Kasumi-1 (cell line): ENCODE measurements at regions not wholly inside any gene's neighbourhood (a gene's known extent, or its start where the extent isn't known, plus 50 kb on each side); places are given as distances from the start of the nearest gene placed in this dataset.

Experiments used
- DNase-seq, 2 experiments: peaks; one replicate each; lab custom pipeline; 2025; lab: John Stamatoyannopoulos, UW

- DNase-seq = peak; percentile 45 to 50
Measured at GRCh38 chr3:94862703-94863102, 799.8 kb downstream of the NSUN3 start.

- no peak for DNase-seq
Measured at GRCh38 chr3:94869059-94869547, 806.2 kb downstream of the NSUN3 start.

- no peak for DNase-seq
Measured at GRCh38 chr3:94873751-94874150, 810.9 kb downstream of the NSUN3 start.

GRCh38 chr3:94875149-94875548 is 812.3 kb downstream of the NSUN3 start:
- no peak for DNase-seq

DNA sequence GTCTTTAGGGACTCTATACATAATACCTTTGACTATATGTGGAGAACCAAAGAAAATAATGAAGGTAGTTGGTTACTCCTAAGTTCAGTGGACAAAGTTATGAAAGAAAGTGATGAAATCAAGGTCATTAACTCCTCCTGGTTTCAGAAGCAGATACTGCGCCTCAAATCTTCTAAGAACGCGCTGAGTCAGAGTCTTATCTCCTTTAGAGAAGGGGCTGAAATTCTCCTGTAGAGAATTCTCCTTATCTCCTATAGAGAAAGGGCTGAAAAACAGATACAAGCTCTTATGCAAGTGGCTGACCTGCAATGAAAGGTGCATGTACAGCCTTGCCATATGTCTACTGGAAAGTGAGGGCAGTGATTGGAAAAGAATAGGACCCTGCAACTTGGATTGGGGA is 824.2 kb downstream of the NSUN3 start:
- DNase-seq = no peak

GRCh38 chr3:94896994-94897393 is 834.1 kb downstream of the NSUN3 start:
- no peak for DNase-seq

DNA sequence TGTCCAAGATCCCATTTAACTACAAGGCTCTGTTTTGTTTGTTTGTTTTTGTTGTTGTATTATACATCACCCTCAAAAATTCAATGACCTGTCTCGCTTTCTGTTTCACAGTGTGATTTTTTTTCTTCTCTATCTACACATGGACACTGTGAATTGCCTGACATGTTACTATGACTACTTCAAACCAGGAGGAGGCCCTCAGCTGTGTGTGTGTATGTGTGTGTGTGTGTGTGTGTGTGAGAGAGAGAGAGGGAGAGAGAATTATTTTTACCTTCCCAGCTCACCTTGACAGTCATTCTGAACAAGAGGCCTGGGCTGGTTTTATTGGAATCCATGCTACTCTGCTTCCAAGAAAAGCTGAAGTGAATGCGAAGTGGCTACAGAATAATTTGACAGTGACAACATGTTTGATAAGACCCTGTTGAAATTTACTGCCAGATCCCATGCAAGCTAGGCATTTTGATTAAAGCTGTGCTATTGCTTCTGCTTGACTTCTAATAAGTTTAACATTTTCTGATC is 841.4 kb downstream of the NSUN3 start:
- DNase-seq = no peak

DNA sequence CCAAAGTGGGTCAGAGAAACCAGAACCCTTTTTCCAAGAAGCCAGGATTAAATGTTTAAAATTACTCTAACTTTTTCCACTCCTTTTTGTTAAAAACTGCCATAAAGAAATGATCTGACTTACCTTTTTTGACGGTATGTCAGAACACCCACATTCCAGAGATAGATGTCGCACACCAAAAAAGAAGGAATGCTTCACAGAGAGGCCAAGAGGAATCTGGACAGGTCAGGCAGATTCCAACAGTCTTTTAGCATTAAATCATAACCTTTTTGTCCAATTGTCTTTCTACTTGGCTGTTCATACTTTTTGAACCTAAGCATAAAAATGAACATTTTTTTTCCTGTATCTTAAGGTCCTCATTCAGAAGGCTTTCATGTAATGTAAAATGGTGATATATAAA is 846.9 kb downstream of the NSUN3 start:
- no peak for DNase-seq

DNA sequence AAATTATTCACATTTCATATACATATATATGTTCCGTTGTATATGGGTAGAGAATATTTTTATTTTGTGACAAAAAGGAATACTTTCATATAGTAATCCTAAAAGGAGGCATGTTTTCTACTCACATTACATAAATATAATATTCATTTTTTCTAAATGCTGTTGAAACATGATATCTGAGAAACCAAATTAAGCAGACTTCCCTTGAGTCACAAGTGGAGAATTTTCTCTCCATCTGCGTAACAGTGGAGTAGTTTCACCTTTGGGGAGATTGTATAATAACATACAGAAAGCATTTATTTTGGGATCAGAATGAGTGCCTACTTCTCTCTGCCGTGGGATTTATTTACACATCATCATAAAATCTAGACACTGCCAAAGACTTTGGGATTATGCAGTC is 849.8 kb downstream of the NSUN3 start:
- no peak for DNase-seq

DNA sequence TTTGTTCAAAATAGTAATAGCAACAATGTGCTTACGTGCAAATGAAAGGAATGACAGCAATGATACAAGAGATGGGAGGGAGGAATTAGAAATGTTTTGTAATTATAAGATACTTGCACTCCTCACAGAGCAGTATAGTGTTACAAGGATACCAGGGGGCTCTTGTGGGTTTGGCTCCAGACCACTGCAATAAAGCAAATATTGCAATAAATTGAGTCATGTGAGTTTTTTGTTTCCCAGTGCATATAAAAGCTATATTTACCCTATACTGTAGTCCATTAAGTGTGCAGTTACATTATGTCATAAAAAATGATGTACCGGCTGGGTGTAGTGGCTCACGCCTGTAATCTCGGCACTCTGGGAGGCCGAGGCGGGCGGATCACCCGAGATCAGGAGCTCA is 864.3 kb downstream of the NSUN3 start:
- no peak for DNase-seq

DNA sequence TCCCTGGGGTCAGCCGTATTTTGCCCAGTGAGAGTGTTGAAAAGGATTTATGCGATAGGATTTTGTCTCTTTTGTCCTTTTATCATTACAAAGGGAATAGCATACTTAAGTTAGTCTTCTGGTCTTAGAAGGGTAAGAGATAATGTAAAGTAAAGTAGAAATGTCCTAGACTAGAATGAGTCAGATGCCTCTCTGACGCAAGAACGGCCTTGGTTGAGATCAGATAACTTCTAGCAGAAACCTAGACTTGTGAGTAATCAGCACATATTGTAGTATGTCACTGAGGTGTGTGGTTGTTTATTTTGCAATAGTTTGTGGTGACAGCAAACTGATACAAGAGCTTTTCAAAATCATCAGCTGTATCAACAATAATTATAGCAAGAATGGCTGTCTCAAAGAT is 866.1 kb downstream of the NSUN3 start:
- DNase-seq = peak; percentile 8 to 9

DNA sequence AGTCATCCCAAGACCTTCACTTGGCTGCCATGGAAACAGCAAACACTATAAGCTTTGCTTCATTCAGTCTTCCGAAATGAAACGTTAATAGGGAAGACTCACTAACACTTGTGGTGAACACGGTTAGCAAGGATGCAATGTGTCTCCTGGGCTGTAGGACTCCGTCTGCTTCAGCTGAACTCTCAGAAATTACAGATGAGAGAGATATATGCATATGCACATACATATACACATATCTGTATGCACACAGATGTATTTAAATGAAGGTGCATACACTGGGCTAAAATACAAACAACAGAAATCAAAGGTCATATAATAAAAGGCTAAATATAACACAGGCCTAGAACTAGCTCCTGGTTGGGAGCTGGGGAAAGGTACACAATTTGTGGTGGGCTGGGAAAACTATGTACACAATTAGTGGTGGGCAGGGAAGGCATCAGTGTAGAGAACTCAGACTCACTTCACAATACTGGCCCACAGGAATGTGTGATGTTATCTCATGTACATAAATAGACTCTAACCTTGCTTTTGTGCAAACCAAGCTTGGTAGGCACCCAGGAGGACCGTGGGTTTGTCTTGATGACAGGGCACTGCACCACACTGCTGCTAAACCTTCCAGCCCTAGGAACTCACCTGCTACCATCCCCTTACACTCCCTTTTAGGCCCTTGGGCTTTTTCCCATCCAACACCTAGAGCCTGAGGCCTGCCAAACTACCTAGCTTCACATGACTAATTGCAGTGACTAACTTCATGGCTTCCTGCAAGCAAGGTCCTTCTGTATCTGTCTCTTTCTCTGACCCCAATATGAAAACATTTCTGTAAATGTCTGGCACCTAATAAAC is 873.1 kb downstream of the NSUN3 start:
- DNase-seq = no peak

DNA sequence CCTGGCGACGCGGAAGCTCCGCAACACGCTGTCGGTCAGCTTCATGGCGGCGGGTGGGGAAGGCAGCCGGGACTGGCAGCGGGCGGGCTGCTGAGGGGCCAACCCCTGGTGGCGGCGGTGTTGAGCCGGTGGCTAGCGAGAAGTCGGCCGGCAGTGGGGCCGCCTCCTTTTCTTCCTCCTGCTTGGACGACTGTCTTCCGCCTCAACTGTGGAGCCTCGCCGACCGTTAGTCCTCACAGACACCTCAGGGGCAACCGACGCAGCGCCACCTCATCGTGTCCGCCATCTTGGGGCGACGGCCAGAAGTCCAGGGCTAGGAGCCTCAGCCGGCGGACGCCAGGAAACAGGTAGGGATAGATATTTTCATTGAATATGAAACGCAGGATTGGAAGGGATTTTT is 875.1 kb downstream of the NSUN3 start:
- no peak for DNase-seq

DNA sequence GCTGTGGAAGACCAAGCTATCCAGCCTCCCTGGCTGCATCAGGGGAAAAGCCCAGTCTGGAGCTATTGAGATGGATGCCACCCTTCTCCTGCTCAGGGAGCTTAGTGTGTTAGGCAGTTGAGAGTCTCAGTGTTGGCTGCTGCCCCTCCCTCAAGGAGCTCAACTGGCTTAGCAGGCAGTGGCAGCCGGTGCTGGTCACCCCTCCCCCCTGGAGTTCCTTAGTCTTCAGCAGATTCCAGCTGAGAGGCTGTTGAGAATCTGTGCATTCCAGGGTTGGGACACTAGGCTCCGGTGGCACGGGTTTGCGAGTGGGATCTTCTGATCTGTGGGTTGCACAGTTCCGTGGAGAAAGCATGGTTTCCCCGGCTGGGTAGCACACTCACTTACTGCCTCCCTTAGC is 883.8 kb downstream of the NSUN3 start:
- DNase-seq = no peak

- DNase-seq = no peak
Measured at GRCh38 chr3:94961423-94962100, 898.7 kb downstream of the NSUN3 start.

- DNase-seq = peak in 1 of 2 experiments; percentile 44
Measured at GRCh38 chr3:94965867-94966475, 903.1 kb downstream of the NSUN3 start.

- DNase-seq = no peak
Measured at GRCh38 chr3:94967196-94967595, 904.3 kb downstream of the NSUN3 start.

GRCh38 chr3:94968519-94968918 is 905.7 kb downstream of the NSUN3 start:
- no peak for DNase-seq

GRCh38 chr3:94972066-94972465 is 909.2 kb downstream of the NSUN3 start:
- DNase-seq = peak in 1 of 2 experiments; percentile 2

GRCh38 chr3:94978084-94978483 is 915.2 kb downstream of the NSUN3 start:
- no peak for DNase-seq

- no peak for DNase-seq
Measured at GRCh38 chr3:94985778-94986177, 922.9 kb downstream of the NSUN3 start.

- DNase-seq = peak in 1 of 2 experiments; percentile 16
Measured at GRCh38 chr3:94990952-94991705, 928.3 kb downstream of the NSUN3 start.
